ENCODE measurements at regions not wholly inside any gene's neighbourhood (a gene's known extent, or its start where the extent isn't known, plus 50 kb on each side); places are given as distances from the start of the nearest gene placed in this dataset.
"Not testable (repeated sequence)": the region's sequence is repeated elsewhere in the genome, so short reads cannot be mapped to it uniquely, and the experiment has no call there.

GRCh38 chr9:22657713-22658112 lies 211.1 kb downstream of the DMRTA1 start:
- DNase-seq (no peak), ATAC-seq (no peak)
- H3K36me3 Mint-ChIP-seq (ENCODE audit: low read depth) = no peaks in the 10 kb centered on the region
- no peaks in the 10 kb centered on the region for H3K4me1 Mint-ChIP-seq (ENCODE audit: low read depth)
- H3K27ac Mint-ChIP-seq = no peak overlapping the region
- ChIA-PET POLR2A (no interaction called here), CTCF (no interaction called here)
- H3K27me3 Mint-ChIP-seq (ENCODE audit: low read depth) = no peaks in the 10 kb centered on the region
- H3K9me3 Mint-ChIP-seq (ENCODE audit: insufficient read depth) = no peaks in the 10 kb centered on the region
- no peak overlapping the region for H3K4me3 Mint-ChIP-seq

- ATAC-seq; DNase-seq; CTCF ChIA-PET; H3K4me1 Mint-ChIP-seq (ENCODE audit: low read depth); H3K4me3 Mint-ChIP-seq; POLR2A ChIA-PET; H3K27me3 Mint-ChIP-seq (ENCODE audit: low read depth); H3K9me3 Mint-ChIP-seq (ENCODE audit: insufficient read depth); H3K27ac Mint-ChIP-seq; H3K36me3 Mint-ChIP-seq (ENCODE audit: low read depth): not testable (repeated sequence)
These were observed 211.9 kb downstream of the DMRTA1 start for GRCh38 chr9:22658484-22658883.

- Mint-ChIP-seq H3K27me3 (ENCODE audit: low read depth) (no peaks in the 10 kb centered on the region), H3K36me3 (ENCODE audit: low read depth) (no peaks in the 10 kb centered on the region), H3K27ac (no peak overlapping the region), H3K4me1 (ENCODE audit: low read depth) (no peaks in the 10 kb centered on the region), H3K4me3 (no peak overlapping the region), H3K9me3 (ENCODE audit: insufficient read depth) (no peaks in the 10 kb centered on the region)
- ChIA-PET POLR2A (no interaction called here), CTCF (no interaction called here)
- no peak for DNase-seq
- ATAC-seq = no peak
These were observed 235.9 kb downstream of the DMRTA1 start for GRCh38 chr9:22682536-22682935.

- ChIA-PET CTCF (no interaction called here), POLR2A (no interaction called here)
- H3K4me3 Mint-ChIP-seq = no peak overlapping the region
- H3K27ac Mint-ChIP-seq = no peak overlapping the region
- H3K4me1 Mint-ChIP-seq (ENCODE audit: low read depth) = no peaks in the 10 kb centered on the region
- H3K27me3 Mint-ChIP-seq (ENCODE audit: low read depth) = no peaks in the 10 kb centered on the region
- no peaks in the 10 kb centered on the region for H3K9me3 Mint-ChIP-seq (ENCODE audit: insufficient read depth)
- no peaks in the 10 kb centered on the region for H3K36me3 Mint-ChIP-seq (ENCODE audit: low read depth)
- DNase-seq = no peak
- ATAC-seq = no peak
These were observed 236.5 kb downstream of the DMRTA1 start for GRCh38 chr9:22682961-22683699.

- Mint-ChIP-seq H3K4me1 (ENCODE audit: low read depth) (no peaks in the 10 kb centered on the region), H3K4me3 (no peak overlapping the region), H3K36me3 (ENCODE audit: low read depth) (no peaks in the 10 kb centered on the region), H3K27me3 (ENCODE audit: low read depth) (no peaks in the 10 kb centered on the region), H3K9me3 (ENCODE audit: insufficient read depth) (no peaks in the 10 kb centered on the region), H3K27ac (no peak overlapping the region)
- ATAC-seq (no peak), DNase-seq (no peak)
- CTCF ChIA-PET = no interaction called here
- POLR2A ChIA-PET = no interaction called here
These were observed 237.1 kb downstream of the DMRTA1 start for GRCh38 chr9:22683700-22684075.

- no peaks in the 10 kb centered on the region for H3K4me1 Mint-ChIP-seq (ENCODE audit: low read depth)
- ChIA-PET POLR2A (no interaction called here), CTCF (no interaction called here)
- H3K9me3 Mint-ChIP-seq (ENCODE audit: insufficient read depth) = no peaks in the 10 kb centered on the region
- H3K27me3 Mint-ChIP-seq (ENCODE audit: low read depth) = no peaks in the 10 kb centered on the region
- H3K36me3 Mint-ChIP-seq (ENCODE audit: low read depth) = no peaks in the 10 kb centered on the region
- DNase-seq (no peak), ATAC-seq (no peak)
- no peak overlapping the region for H3K4me3 Mint-ChIP-seq
- no peak overlapping the region for H3K27ac Mint-ChIP-seq
These were observed 246.5 kb downstream of the DMRTA1 start for GRCh38 chr9:22693156-22693555.

- no peak overlapping the region for H3K27ac Mint-ChIP-seq
- no peak for DNase-seq
- POLR2A ChIA-PET = no interaction called here
- H3K36me3 Mint-ChIP-seq (ENCODE audit: low read depth) = no peaks in the 10 kb centered on the region
- H3K27me3 Mint-ChIP-seq (ENCODE audit: low read depth) = no peaks in the 10 kb centered on the region
- H3K4me3 Mint-ChIP-seq = no peak overlapping the region
- no peak for ATAC-seq
- CTCF ChIA-PET = no interaction called here
- peaks cover 19% of the 10 kb centered on the region for H3K9me3 Mint-ChIP-seq (ENCODE audit: insufficient read depth)
- H3K4me1 Mint-ChIP-seq (ENCODE audit: low read depth) = no peaks in the 10 kb centered on the region
These were observed 253.5 kb downstream of the DMRTA1 start for GRCh38 chr9:22700171-22700570.

- no peaks in the 10 kb centered on the region for H3K4me1 Mint-ChIP-seq (ENCODE audit: low read depth)
- H3K4me3 Mint-ChIP-seq = no peak overlapping the region
- POLR2A ChIA-PET = no interaction called here
- no peaks in the 10 kb centered on the region for H3K27me3 Mint-ChIP-seq (ENCODE audit: low read depth)
- H3K36me3 Mint-ChIP-seq (ENCODE audit: low read depth) = no peaks in the 10 kb centered on the region
- H3K27ac Mint-ChIP-seq = no peak overlapping the region
- ATAC-seq (no peak), DNase-seq (no peak)
- no peaks in the 10 kb centered on the region for H3K9me3 Mint-ChIP-seq (ENCODE audit: insufficient read depth)
- CTCF ChIA-PET = no interaction called here
These were observed 272.0 kb downstream of the DMRTA1 start for GRCh38 chr9:22718653-22719052.

- no peak overlapping the region for H3K4me3 Mint-ChIP-seq
- CTCF ChIA-PET = no interaction called here
- ATAC-seq = no peak
These were observed 275.9 kb downstream of the DMRTA1 start for GRCh38 chr9:22722492-22722891.

GRCh38 chr9:22731786-22732185 lies 285.2 kb downstream of the DMRTA1 start:
- CTCF ChIA-PET = no interaction called here
- Mint-ChIP-seq H3K4me1 (ENCODE audit: low read depth) (no peaks in the 10 kb centered on the region), H3K9me3 (ENCODE audit: insufficient read depth) (peaks cover 9% of the 10 kb centered on the region), H3K4me3 (no peak overlapping the region), H3K27ac (no peak overlapping the region), H3K36me3 (ENCODE audit: low read depth) (no peaks in the 10 kb centered on the region), H3K27me3 (ENCODE audit: low read depth) (no peaks in the 10 kb centered on the region)
- ATAC-seq = no peak
- DNase-seq = no peak
- POLR2A ChIA-PET = no interaction called here

More at GRCh38 chr9:22722492-22722891, 275.9 kb downstream of the DMRTA1 start:
- DNase-seq = no peak
- no peaks in the 10 kb centered on the region for H3K4me1 Mint-ChIP-seq (ENCODE audit: low read depth)
- no peak overlapping the region for H3K27ac Mint-ChIP-seq
- H3K36me3 Mint-ChIP-seq (ENCODE audit: low read depth) = no peaks in the 10 kb centered on the region
- H3K27me3 Mint-ChIP-seq (ENCODE audit: low read depth) = no peaks in the 10 kb centered on the region
- POLR2A ChIA-PET = no interaction called here
- no peaks in the 10 kb centered on the region for H3K9me3 Mint-ChIP-seq (ENCODE audit: insufficient read depth)

- no peaks in the 10 kb centered on the region for H3K4me1 Mint-ChIP-seq (ENCODE audit: low read depth)
These were observed 293.1 kb downstream of the DMRTA1 start for GRCh38 chr9:22739712-22740111.

GRCh38 chr9:22740781-22741180 lies 294.2 kb downstream of the DMRTA1 start:
- H3K9me3 Mint-ChIP-seq (ENCODE audit: insufficient read depth) = peaks cover 3% of the 10 kb centered on the region
- no peaks in the 10 kb centered on the region for H3K4me1 Mint-ChIP-seq (ENCODE audit: low read depth)
- no peak for DNase-seq
- H3K27me3 Mint-ChIP-seq (ENCODE audit: low read depth) = no peaks in the 10 kb centered on the region
- H3K36me3 Mint-ChIP-seq (ENCODE audit: low read depth) = no peaks in the 10 kb centered on the region
- no peak overlapping the region for H3K4me3 Mint-ChIP-seq
- ChIA-PET POLR2A (no interaction called here), CTCF (no interaction called here)
- H3K27ac Mint-ChIP-seq = no peak overlapping the region
- no peak for ATAC-seq

More at GRCh38 chr9:22739712-22740111, 293.1 kb downstream of the DMRTA1 start:
- Mint-ChIP-seq H3K27me3 (ENCODE audit: low read depth) (no peaks in the 10 kb centered on the region), H3K4me3 (no peak overlapping the region), H3K9me3 (ENCODE audit: insufficient read depth) (no peaks in the 10 kb centered on the region), H3K36me3 (ENCODE audit: low read depth) (no peaks in the 10 kb centered on the region), H3K27ac (no peak overlapping the region)
- POLR2A ChIA-PET = no interaction called here
- CTCF ChIA-PET = interaction anchor here (0.6 kb wide), 1 partner anchor 1417 kb away, joined by 3 read pairs; no protein-coding TSS in a partner anchor
- DNase-seq (no peak), ATAC-seq (no peak)

GRCh38 chr9:22742401-22742800 lies 295.8 kb downstream of the DMRTA1 start:
- H3K27ac Mint-ChIP-seq = no peak overlapping the region
- H3K9me3 Mint-ChIP-seq (ENCODE audit: insufficient read depth) = peaks cover 3% of the 10 kb centered on the region
- no peak for ATAC-seq
- H3K27me3 Mint-ChIP-seq (ENCODE audit: low read depth) = no peaks in the 10 kb centered on the region
- no peaks in the 10 kb centered on the region for H3K4me1 Mint-ChIP-seq (ENCODE audit: low read depth)
- POLR2A ChIA-PET = no interaction called here
- H3K36me3 Mint-ChIP-seq (ENCODE audit: low read depth) = no peaks in the 10 kb centered on the region
- no peak for DNase-seq
- CTCF ChIA-PET = no interaction called here
- no peak overlapping the region for H3K4me3 Mint-ChIP-seq

Measured in activated CD8-positive, alpha-beta T cell treated with anti-CD3 and anti-CD28 coated beads, Interleukin-2, amount 10 ng/mL, durations not matched to agents 7 days and 5 days (primary cell).